Suppressor macrophage treated with lipopolysaccharide for 4 hours (primary cell): ENCODE measurements at regions not wholly inside any gene's neighbourhood (a gene's known extent, or its start where the extent isn't known, plus 50 kb on each side); places are given as distances from the start of the nearest gene placed in this dataset.
"Not testable (repeated sequence)": the region's sequence is repeated elsewhere in the genome, so short reads cannot be mapped to it uniquely, and the experiment has no call there.

ENCODE experiments used
- DNase-seq: peaks from one replicate; pipeline ENCODE4 v3.0.0-alpha.2; 2020

DNA sequence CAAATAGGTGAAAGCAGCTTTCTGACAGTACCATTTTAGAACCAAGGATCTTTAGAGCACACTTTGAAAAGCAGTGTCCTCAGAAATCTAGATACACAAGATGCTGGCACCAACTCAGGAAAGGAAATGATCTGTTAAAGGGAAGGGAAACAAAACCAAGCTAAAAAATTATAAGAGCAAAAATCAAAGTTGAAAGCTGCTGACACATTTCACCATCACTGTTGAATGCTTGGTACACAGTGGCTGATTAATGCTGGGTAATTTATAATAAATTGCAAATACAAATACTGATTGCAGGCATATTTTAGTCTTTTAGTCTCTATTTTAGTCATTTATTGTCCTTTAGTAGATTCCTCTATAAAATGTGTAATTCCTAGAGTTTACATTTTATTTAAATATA, 1540.1 kb upstream of the PCDH10 start:
- no peak for DNase-seq

GRCh38 chr4:131610517-131610916, 1538.6 kb upstream of the PCDH10 start:
- DNase-seq, result not testable (repeated sequence)

- no peak for DNase-seq
These were observed 1535.8 kb upstream of the PCDH10 start for GRCh38 chr4:131613086-131613823.

DNA sequence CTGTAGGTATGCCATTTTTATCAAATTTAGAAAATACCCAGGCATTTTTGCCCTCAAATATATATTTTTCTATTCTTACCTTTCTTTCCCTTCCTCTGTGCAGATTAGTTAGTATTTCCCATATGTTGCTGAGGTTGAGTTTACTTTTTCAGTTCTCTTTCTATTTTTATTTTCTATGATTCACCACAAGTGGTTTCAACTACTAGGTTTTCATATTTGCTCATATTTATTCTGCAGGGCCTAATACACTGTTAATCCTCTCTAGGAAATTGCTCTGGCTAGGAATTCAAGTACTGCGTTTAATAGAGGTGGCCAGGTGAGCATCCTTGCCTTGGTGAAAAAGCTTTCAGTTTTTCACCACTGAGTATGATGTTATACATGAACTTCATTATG, 1535.3 kb upstream of the PCDH10 start:
- no peak for DNase-seq

- no peak for DNase-seq
These were observed 1516.2 kb upstream of the PCDH10 start for GRCh38 chr4:131632877-131633276.

DNA sequence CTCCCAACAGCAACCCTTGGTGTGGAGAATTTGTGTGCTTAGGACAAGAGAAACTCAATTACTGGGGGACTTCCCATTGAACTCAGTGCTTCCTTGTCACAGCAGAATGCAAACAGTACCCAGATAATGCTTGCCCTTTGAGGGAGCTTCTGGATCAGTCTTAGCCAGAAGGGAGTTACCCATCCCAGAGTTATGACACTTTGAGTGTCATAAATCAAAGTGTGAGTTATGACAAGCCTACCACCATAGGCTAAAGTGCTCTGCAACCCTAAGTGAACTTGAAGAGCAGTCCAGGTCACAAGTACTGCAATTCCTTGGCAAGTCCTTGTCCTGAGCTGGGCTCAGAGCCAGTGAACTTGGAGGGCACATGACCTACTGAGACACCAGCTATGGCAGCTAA, 1513.9 kb upstream of the PCDH10 start:
- no peak for DNase-seq

DNA sequence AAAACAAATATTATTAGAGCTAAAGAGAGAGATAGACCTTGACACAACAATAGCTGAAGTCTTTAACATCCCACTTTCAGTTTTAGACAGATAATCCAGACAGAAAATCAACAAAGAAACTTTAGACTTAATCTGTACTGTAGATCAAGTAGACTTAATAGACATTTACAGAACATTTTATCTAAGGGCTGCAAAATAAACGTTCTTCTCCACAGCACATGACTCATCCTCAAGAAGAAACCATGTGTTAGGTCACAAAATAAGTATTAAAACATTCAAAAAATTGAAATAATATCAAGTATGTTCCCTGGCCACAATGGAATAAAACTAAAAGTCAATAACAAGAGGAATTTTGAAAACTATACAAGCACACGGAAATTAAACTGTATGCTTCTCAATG, 1510.3 kb upstream of the PCDH10 start:
- no peak for DNase-seq

GRCh38 chr4:131644619-131645018, 1504.5 kb upstream of the PCDH10 start:
- no peak for DNase-seq

GRCh38 chr4:131649227-131649626, 1499.9 kb upstream of the PCDH10 start:
- DNase-seq, result no peak

GRCh38 chr4:131650951-131651350, 1498.1 kb upstream of the PCDH10 start:
- DNase-seq, result no peak

DNA sequence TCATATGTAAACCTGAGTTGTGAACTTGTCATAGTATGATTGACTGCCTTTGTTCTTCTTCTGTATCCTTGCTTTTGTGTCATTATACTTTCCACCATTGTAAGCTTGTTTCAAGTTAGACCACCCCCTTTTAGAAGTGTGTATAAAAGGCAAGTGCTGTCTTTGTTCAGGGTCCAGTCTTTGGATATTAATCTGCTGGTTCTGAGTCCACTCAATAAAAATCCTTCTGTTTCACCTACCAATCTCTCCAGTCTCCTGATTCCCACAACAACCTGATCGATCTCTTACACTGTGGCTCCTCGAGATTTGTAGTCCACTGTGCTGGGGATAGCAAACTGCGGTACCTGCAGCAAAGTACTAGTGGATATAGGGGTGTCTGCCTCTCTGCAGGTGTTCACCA, 1465.8 kb upstream of the PCDH10 start:
- not testable (repeated sequence) for DNase-seq

GRCh38 chr4:131721883-131722282, 1427.2 kb upstream of the PCDH10 start:
- no peak for DNase-seq

DNA sequence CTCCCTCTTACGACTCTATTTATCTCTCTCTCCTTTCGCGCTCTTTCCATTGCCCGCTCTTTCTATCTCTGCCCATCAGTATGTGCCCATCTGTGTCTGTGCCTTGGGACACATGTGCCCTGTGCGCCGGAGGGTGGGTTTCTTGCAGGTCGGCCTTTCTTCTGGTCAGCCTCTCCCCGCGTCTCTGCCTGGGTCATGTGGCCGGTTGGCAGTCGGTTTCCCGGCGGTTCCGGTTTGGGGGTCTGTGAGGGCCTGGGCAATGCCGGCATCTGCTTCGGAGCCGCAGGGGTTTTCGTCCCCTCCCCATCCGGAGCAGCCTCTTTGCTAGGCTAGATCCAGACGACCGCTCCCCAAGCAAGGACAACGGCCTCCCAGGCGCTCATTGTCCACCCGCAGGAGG, 1426.0 kb upstream of the PCDH10 start:
- DNase-seq, result not testable (repeated sequence)

GRCh38 chr4:131724847-131725246, 1424.2 kb upstream of the PCDH10 start:
- DNase-seq, result peak; percentile 57

GRCh38 chr4:131725521-131725920, 1423.6 kb upstream of the PCDH10 start:
- DNase-seq, result not testable (repeated sequence)

GRCh38 chr4:131726940-131727339, 1422.2 kb upstream of the PCDH10 start:
- not testable (repeated sequence) for DNase-seq

DNA sequence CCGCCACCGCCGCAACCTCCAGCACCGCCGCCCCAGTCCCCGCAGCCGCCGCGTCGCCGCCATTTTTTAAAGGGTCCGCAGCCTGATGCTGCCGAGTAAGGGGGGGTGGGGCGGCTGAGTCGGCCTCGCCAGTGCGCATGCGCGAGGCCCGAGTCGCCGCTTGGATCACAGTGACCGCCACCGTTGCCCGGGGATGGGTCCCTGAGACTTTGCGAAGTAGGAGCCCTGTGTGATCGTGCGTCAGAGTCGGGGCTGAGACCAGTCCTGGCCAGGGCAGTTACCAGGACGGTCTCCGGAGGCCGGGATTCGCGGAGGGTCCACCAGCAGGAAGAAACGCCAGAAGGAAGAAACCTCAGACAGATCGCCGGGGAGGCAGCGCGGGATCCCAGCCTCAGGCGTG, 1421.7 kb upstream of the PCDH10 start:
- not testable (repeated sequence) for DNase-seq

DNA sequence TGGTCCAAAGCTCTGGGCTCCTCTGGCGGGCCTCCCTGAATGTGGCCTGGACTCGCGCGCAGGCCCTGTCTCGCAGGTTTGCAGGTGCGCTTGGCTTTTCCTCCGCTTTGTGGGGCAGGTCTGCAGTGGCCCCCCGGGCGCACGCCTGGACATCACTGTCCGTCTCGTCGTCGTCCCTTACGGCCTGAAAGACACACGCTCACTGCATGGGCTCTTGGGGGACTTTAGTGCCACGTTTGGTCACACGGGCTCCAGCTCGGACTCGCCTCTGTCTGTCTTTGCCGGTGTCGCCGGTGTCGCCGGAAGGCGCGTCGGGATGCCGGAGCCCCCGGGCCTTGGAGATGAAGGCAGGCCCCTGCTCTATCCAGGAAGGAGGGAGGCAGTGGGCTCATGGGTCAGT, 1419.9 kb upstream of the PCDH10 start:
- not testable (repeated sequence) for DNase-seq

DNA sequence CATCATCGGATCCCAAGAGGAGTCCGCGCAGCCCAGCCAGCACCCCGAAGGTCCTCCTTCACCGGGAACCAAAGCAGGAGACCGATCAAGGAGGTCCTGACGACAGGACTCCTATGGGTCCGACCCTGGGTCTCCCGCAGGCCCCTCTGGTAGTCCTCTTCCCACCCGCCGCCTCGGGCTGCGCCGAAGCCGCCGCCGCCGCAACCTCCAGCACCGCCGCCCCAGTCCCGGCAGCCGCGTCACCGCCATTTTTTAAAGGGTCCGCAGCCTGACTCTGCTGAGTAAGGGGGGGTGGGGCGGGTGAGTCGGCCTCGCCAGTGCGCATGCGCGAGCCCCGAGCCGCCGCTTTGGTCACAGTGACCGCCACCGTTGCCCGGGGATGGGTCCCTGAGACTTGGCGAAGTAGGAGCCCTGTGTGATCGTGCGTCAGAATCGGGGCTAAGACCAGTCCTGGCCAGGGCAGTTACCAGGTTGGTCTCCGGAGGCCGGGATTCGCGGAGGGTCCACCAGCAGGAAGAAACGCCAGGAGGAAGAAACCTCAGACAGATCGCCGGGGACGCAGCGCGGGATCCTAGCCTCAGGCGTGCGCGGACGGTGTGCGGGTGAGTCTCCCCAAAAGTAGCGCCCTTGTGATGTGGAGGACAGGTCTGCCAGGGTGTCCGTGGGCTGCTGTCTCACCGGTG, 1419.2 kb upstream of the PCDH10 start:
- not testable (repeated sequence) for DNase-seq

- not testable (repeated sequence) for DNase-seq
These were observed 1418.5 kb upstream of the PCDH10 start for GRCh38 chr4:131730574-131730973.

- DNase-seq, result not testable (repeated sequence)
These were observed 1417.0 kb upstream of the PCDH10 start for GRCh38 chr4:131732034-131732630.

DNA sequence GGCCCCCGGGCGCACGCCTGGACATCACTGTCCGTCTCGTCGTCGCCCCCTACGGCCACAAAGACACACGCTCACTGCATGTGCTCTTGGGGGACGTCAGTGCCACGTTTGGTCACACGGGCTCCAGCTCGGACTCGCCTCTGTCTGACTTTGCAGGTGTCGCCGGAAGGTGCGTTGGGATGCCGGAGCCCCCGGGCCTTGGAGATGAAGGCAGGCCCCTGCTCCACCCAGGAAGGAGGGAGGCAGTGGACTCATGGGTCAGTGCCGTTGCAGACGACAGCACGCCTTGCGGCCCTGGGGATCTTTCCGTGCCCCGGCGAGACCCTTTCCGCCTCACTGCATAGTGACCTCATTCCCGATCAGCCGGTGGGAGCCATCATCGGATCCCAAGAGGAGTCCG, 1414.8 kb upstream of the PCDH10 start:
- not testable (repeated sequence) for DNase-seq

GRCh38 chr4:131734851-131735385, 1414.2 kb upstream of the PCDH10 start:
- not testable (repeated sequence) for DNase-seq

GRCh38 chr4:131738991-131739390, 1410.1 kb upstream of the PCDH10 start:
- DNase-seq, result not testable (repeated sequence)
